Activated T-cell treated with anti-CD3 and anti-CD28 coated beads for 4 hours (primary cell): ENCODE measurements at regions not wholly inside any gene's neighbourhood (a gene's known extent, or its start where the extent isn't known, plus 50 kb on each side); places are given as distances from the start of the nearest gene placed in this dataset.

ENCODE experiments used
- DNase-seq: peaks from one replicate; pipeline ENCODE4 v3.0.0-alpha.2; 2020

- no peak for DNase-seq
These were observed 114.0 kb upstream of the TMEM132D start for GRCh38 chr12:130017591-130018449.

- no peak for DNase-seq
These were observed 114.8 kb upstream of the TMEM132D start for GRCh38 chr12:130018614-130019013.

GRCh38 chr12:130026608-130027176 lies 122.9 kb upstream of the TMEM132D start:
- peak; percentile 7 for DNase-seq

GRCh38 chr12:130027798-130028197 lies 124.0 kb upstream of the TMEM132D start:
- DNase-seq, result no peak

GRCh38 chr12:130029151-130029550 lies 125.3 kb upstream of the TMEM132D start:
- no peak for DNase-seq

- DNase-seq, result no peak
These were observed 127.2 kb upstream of the TMEM132D start for GRCh38 chr12:130031041-130031440.

- peak; percentile 50 for DNase-seq
These were observed 127.9 kb upstream of the TMEM132D start for GRCh38 chr12:130031571-130032189.

GRCh38 chr12:130041983-130042812 lies 120.1 kb upstream of the FZD10 start:
- DNase-seq, result peak; percentile 16

- DNase-seq, result no peak
These were observed 118.4 kb upstream of the FZD10 start for GRCh38 chr12:130043685-130044406.

- no peak for DNase-seq
These were observed 117.2 kb upstream of the FZD10 start for GRCh38 chr12:130044991-130045621.

- no peak for DNase-seq
These were observed 112.6 kb upstream of the FZD10 start for GRCh38 chr12:130049666-130050065.

GRCh38 chr12:130051900-130052299 lies 110.4 kb upstream of the FZD10 start:
- DNase-seq, result no peak

GRCh38 chr12:130053651-130054069 lies 108.6 kb upstream of the FZD10 start:
- DNase-seq, result no peak

- no peak for DNase-seq
These were observed 107.5 kb upstream of the FZD10 start for GRCh38 chr12:130054803-130055202.

GRCh38 chr12:130058926-130059472 lies 103.3 kb upstream of the FZD10 start:
- DNase-seq, result no peak

- no peak for DNase-seq
These were observed 98.4 kb upstream of the FZD10 start for GRCh38 chr12:130063866-130064265.

- DNase-seq, result no peak
These were observed 97.3 kb upstream of the FZD10 start for GRCh38 chr12:130064999-130065398.

GRCh38 chr12:130066742-130067141 lies 95.5 kb upstream of the FZD10 start:
- DNase-seq, result no peak

GRCh38 chr12:130068741-130069140 lies 93.5 kb upstream of the FZD10 start:
- no peak for DNase-seq

GRCh38 chr12:130070126-130070611 lies 92.1 kb upstream of the FZD10 start:
- no peak for DNase-seq

- DNase-seq, result no peak
These were observed 88.5 kb upstream of the FZD10 start for GRCh38 chr12:130073721-130074120.
